NCI-H446 (cell line): ENCODE measurements at regions not wholly inside any gene's neighbourhood (a gene's known extent, or its start where the extent isn't known, plus 50 kb on each side); places are given as distances from the start of the nearest gene placed in this dataset.
A peak's percentile ranks its signal among the peaks of the same experiment; 100 is the strongest.

ENCODE experiments used
- DNase-seq, 2 experiments: peaks; one replicate each; lab custom pipeline; 2025; lab: John Stamatoyannopoulos, UW

DNA sequence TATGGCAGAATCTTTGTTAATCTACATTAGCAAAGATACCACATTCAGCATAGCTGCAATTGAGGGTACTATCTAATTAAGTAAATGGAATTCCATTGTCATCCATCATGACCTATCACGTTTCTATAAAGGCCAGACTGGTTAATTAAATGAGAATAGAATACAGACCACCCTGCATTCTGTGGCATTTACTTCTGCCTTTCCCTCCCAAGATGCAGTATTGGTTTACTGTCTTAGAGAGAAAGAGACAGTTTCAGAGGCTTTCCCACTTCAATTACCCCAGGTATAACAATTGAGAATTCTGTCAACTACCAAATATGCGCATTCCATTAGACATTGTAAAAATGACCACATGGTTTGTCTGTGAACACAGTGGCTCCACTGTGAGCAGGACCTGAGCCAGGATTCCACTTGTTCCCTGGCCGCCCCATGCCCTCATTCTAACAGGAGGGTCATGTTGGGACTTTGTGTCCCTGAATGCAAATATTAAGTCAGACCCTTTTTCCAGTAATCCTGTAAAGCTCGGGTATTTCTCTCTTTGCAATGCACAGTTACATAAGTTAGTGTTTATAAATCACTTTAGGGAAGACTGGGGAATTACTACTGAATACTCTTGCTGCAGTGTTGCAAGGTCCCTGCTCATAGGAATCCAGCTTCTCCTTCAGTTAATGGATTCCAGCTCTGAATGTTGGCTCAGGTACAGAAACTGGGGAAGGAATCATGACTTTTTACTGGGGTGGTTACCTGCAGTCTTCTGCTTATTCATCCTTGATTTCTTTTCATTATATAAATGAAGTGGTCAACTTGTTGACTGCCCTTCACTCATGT is 261.0 kb downstream of the PDGFC start:
- DNase-seq: no peak

DNA sequence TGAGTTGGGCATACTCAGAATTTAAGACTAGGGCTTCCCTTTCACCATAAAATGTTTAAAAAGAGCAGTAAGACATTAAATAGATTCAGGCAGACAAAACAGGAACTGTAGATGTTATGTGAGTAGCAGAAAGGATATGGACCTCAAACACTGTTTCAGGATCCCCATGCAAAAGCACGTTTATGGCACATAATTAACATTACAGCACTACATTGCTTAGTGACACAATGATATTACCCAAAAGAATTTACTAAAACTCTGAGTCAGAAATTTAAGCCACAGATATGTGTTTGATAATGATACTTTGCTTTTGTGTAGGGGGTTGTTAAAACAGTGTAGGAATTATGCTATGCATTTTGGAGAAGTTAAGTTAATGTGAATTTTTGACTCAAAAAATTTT is 266.3 kb downstream of the PDGFC start:
- no peak for DNase-seq

DNA sequence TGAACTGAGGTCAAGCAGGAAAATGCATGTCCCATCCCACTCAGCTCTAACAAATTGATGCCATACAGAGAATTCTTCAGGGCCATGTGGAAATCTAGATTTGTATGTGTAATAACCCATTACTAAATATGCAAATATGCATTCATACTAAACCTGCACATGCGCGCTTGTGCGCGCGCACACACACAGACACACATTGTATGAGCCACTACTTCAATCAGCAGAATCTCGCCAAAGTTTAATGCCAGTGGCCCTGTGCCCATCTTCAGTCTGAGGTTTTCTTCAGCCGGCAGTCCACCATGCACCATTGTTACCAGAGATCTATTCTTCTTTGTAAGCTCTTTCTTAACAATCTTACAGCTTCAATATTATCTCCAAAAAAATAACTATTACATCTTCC is 276.4 kb downstream of the PDGFC start:
- no peak for DNase-seq

DNA sequence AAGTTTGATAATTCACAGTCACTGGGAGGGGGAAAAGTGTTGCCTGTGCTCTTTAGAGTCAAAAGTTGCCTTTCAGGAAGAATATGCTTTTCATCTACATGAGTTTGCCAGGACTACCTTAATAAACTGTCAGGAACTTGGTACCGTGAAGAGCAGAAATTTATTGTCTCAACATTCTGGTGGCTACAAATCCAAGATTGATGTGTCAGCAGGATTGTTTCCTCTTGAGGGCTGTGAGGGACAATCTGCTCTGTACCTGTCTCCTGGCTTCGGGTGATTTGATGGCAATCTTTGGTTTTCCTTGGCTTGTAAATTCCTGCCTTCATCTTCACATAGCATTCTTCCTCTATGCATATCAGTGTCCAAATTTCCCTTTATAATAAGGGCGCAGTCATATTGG is 277.2 kb downstream of the PDGFC start:
- DNase-seq: no peak

DNA sequence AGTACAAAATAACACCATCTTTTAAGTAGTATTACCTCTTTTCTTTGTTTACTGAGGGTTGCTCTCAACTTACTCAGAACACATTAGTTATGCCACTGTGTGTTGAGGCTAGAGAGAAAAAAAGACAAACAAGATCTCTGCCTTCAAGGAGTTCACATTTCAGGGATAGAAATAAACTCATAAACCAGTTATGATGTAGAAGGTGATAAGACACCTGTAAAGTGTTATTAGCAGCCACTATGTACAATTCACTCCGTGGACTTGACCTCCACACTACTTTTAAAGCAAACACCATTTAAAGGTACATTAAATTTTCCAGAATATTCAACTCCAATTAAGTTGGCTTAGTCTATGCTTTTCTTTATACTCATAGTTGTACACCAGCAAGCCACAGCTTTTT is 278.0 kb downstream of the PDGFC start:
- DNase-seq: no peak

DNA sequence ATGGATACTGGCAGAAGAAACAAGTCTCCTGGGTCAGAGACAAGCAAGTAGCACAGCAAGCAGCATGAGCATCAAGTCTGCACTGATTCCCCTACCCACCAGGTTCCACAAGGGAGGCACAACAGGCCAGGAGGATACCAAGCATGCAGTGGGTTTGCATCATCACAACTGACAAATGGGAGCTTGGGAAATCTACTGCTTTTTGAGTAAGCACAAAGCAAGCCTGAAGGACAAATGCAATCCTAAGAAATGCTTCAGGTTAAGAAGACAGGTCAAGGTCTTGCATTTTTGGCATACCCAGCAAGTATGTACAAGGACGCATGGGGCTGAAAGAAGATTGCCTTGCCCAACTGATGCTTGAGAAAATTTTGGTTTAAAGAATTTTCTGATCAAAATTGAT is 279.6 kb downstream of the PDGFC start:
- no peak for DNase-seq

DNA sequence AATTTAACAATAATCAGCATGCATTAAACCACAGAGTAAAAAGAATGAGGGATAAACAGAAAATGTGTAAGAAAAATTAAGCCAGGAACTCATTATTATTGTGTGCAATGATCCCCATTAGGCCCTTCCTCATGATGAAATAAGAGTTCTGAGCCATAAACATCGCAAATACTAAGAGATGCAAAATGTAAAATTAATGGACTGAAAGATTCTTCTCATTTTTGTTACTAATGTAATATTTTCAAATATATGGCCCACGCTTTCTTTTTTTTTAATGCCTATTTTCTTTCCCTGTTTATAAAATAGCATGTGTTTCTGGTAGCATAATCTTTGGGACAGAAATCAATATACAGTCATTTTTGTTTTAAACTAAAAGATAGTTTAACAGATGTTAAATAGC is 281.0 kb downstream of the PDGFC start:
- DNase-seq: no peak

DNA sequence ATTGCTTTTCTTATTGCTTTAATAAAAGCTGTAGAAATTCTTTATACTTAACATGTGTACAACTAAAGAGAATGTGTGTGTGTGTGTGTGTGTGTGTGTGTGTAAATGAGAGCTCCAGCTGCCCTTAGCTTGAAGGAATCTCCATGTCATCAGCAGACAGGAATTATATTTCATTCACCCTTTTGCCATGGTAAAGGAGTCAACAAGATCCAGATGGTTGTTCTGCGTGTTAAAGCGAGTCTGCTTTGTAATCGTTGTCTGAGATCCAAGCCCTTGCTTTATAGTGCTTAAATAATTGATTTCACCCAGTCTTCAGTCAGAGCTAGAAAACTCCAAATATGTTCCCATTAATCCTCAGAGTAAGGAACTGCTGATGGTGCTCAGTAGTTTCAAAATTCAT is 285.5 kb downstream of the PDGFC start:
- peak; percentile 77 to 92 for DNase-seq

DNA sequence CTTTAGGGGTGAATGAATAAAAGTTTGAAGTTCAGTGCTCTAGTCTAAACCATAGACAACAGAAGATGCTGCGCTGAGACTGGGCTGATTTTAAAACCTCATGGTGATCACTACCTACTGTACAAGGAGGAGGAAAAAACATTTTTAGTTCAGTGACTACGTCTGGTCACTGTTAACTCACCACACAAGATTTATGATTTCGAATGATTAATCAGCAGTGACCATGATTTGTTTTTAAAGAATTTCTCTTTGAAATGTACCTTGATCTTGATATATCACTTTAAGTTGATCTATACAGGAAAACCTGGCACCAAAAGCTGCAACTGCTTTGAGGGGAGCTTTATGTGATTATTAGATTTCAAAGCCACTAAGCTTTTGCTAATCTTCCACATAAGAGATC is 286.3 kb downstream of the PDGFC start:
- no peak for DNase-seq

DNA sequence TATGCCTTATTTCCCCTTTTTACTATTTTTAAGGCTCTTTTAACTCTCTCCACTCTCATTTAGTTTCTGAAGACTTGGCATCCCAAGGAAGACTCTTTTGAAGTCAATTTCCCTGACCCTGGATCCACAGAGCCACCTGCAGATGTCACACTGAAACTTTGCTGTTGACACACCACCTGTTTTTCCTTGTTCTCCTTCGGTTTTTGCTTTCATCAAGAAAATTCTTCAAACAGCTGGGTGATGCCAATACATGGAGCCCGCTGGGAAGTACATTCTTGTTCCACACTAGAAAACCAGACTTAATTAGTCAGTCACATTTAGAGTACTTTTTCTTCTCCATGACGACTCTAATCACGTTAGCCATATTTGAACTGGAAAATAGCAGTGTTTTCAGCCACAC is 293.9 kb downstream of the PDGFC start:
- DNase-seq: peak in 1 of 2 experiments; percentile 23

DNA sequence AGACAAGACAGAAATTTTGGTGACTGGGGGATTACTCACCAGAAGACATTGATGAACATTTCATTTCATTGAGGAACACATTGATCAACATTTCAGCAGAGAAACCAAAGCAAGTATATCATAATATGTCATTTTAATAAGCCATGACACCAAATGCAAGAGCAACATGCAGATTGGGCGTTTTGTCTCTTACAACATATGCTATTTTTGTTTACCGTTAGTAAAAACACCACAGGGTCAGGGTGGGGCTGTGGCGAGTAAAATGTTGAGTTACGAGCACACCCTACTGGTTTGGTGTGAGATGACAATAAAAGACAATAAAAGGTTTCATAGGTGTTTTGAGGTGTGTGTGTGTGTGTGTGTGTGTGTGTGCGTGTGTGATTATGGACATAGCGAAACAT is 294.5 kb downstream of the PDGFC start:
- peak in 1 of 2 experiments; percentile 56 for DNase-seq

DNA sequence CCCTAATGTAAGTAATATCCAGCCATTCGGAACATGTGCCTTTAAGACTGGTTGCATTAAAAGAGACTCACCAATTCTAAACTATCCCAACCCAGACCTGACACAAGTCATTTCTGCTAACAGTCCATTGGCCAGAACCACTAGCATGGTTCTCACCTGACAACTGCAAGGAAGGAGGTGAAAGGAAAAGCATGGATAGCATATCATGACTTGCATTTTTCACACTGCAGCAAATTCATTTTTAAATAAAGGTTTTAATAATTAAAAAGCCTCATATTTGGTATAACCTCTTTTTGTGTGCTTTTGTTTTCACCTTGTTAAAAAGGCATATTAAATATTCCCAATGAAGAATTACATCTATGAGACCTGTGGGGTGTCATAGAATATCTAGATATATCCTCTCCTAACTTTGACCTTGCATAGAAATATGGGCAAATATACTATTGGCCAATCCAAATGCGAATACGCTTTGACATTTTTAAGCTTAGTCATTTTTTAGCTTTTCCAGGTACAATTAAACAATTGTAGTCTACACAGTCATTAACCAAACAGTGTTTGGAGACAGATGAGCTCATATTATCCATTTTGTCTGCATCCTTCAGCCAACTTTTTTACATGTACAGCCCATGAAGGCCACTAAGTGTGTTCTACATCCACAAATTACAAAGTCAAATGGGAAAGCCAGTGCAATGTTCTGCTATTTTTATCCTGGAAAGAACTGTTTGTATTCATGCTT is 295.3 kb downstream of the PDGFC start:
- no peak for DNase-seq

DNA sequence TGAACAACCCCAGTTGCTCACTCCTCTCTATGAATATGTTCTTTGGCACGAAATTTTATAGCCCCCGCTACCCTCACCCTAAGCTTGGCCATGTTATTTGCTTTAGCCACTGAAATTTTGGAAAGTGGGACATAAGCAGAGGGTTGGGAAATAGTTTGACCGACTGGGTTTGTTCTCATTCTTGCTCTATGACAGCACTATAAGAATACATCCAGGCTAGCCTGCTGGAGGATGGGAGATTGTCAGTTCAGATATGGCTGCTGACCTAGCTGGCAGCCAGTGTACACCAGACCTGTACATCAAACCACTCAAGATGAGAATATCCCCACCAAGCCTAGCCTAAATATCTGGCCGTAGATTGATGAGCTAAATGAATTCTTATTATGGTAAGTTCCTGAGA is 298.1 kb downstream of the PDGFC start:
- DNase-seq: peak in 1 of 2 experiments; percentile 48

DNA sequence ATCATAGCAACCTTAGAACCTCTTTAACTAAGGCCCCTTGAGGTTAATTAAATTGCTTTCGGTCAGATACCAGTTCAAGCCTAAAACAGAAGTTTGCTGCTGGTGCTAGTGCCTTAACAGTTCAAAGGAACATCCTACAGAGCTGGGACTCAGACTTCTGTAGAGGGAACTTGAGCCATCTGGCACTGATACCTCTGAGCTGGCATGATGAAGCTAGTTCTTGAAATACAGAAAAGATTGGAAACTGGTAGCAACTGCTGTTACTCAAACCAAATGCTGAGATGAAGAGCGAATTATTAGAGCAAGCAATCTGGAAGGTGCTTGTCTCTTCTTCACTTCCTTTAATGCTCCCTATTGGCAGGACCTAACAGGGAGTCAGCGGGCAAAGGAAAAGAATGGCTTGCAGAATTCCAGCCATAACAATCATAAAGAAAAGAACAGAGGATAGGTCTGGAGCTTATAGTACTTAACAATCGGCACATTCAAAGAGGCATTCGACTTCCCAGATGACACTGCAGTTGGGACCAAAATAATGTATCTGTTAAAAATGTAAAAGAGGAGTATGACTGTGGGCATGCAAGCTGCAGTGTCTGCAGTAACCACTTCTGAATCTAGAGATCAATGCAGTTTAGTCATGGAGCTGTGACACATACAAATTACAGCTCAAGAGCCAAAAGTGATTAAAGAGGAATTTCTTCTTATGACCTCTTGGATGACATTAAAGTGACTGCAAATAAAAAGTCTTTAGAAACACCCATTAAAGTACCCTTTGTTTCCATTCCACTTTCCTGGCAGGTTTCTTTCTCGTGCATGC is 298.9 kb downstream of the PDGFC start:
- peak; percentile 86 to 96 for DNase-seq

DNA sequence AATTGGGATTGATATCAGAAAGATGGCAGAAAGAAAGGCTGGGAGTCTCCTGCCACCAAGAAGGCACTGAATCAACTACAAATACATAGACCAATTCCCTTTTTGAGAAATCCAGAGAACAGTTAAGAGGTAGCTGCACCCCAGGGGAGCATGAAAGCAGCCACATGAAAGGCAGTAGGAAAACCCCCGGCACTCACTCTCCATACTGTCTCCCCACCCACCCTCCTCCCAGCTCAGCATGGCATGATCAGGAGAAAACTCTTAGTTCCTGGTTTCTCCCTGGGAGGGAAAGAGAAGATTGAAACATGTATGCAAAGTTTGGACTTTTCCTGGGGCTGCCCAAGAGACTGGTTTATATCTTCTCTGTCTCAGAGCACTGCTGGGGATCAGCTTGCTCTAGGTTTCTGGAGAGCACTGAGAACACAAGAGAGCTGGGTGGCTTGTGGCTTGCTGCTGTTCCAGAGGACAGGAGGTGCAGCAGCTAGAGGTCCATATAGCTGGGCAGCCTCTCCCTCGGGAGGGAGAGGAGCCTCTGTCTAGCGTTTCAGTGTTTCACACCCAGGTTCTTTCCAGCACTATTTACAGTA is 305.7 kb downstream of the PDGFC start:
- DNase-seq: no peak

DNA sequence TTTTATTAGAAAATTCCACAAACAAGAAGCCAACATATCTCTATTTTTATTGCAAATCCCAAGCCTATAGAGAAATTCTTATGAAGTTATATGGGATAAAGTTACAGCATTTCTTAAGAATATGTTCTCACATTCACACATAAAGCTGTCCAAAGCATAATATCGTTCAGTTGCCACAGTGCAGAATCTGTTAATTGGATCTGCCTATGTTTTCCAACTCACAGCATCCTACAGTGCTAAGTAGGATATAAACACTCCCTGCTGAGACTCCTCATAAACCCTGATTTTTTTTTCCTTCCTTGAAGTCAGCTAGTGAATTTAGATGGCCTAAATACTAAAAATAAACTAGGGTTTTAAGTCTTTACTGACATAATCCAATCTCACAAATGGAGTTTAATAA is 307.9 kb downstream of the PDGFC start:
- peak in 1 of 2 experiments; percentile 19 for DNase-seq

DNA sequence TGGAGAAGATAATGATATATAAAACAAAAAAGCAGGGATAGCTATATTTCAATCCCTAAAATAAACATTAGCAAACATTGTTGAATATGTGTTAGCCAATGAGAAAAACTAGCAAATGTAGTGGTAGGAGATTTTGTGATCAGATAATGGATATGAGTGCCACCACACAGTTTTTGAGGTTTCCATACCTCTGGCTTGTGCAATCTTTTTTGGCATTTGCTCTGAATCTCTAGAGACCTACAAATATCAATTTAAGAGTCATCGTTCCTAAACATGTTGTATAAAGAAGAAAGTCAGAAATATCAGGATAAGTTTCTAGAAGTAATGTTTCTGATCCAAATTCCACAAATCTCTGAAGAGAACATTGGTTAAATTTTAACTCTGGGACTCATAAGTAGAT is 308.7 kb downstream of the PDGFC start:
- no peak for DNase-seq

DNA sequence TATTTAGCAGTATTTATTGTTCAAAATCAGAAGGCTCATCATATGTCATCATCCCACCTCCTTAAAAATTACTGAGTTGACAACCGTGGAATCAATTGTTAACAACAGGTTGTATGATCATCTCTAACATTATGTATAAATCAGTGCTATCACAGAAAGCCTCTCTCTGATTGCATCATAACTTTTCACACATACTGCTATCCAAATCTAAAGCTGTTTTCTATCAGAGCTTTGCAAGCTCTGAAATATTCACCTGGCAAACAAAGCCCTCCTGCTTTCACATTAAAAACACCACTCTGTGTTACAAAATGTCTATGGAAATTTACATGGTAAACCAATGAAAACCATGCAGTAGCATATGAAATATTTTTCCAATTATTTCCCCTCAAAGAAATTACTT is 310.0 kb downstream of the PDGFC start:
- no peak for DNase-seq

DNA sequence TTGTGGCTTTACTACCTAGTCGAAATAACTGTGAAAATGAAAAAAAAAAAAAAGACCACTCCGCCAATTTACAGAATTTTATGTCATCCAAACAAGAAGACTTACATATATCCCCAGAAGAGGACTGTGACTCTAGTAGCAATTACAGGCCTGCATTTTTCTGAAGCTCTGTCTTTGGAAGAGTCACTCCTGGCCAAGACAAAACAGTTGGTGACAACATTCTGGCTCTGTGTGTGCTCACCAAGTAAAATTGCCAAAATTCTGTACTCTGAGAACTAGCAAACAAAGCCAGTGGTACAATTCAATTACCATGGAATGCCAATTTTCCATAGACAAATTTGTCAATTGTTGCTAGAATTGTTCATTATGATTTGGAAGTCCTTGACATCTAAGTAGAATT is 311.1 kb downstream of the PDGFC start:
- peak; percentile 40 to 68 for DNase-seq

DNA sequence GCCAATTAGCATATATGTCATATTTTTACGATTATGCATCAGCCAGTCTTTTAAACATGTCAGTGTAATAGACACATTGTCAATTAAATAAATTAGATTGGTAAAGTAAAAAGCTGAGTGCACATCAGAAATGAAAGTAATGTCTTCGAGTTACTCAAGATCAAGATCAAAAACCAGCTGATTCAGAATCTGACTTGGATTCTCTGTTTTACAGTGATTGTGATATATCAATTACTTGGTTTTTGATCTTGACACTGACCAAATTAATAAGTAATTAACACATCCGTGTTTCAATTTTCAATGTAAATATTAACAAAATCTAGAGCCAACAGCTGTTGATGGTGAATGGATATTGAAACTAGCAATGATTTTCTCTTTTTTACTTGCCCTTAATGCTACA is 311.6 kb downstream of the PDGFC start:
- no peak for DNase-seq

DNA sequence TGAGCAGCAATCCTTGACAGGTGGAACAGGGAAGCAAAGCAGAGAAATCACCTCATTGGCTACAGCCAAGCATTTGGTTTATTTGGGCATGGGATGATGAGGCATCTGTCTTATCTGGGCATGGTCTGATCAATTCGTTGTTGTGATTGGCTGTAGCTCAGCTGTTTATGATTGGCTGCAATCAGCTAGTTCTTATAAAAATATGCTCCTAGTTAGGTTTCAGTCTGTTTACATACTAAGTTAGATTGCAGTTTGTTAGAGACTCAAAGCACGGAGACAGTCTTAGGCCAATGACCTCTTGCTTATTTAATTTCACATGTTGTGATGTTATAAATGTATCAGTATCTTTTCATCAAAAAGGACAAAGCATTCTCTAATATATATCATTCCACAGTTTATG is 312.0 kb downstream of the PDGFC start:
- peak in 1 of 2 experiments; percentile 51 for DNase-seq

DNA sequence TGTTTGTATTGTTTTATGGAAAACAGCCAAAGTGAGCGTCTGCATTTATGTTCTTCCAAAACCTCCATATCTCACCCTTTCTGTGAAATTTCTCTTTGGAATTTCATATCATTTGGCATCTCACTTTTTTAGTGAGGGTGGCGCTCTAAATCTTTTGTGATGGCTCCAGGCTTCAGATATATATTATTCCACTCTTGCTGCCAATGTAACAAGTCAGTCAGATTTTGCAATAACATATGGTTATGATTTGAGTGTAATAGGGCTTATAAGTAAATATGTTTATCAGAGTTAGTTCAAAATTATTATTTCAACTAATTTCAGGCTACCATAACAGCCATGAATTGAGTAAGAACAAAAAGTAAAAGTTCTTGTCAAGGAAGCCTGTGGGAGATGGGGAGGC is 314.7 kb downstream of the PDGFC start:
- DNase-seq: no peak
